Natural killer cell (primary cell): ENCODE measurements at regions not wholly inside any gene's neighbourhood (a gene's known extent, or its start where the extent isn't known, plus 50 kb on each side); places are given as distances from the start of the nearest gene placed in this dataset.

Experiments used
- ATAC-seq, 3 donors: fragments of 150-1000 bp in 2 of 3; fragments of 200-7000 bp in 1 of 3; cut with Tn5 transposase; 1 replicate in 1 of 3; 2 replicates in 2 of 3; pipeline ENCODE4 v1.10.0; 2021; ENCODE audit warnings: mild to moderate bottlenecking in 2 of 3, moderate library complexity in 2 of 3
- DNase-seq, 2 donors: peaks; one replicate each; pipeline versions ENCODE4 v3.0.0 to v3.0.0-alpha.2; 2013 to 2021; ENCODE audit warnings: mixed read lengths in 1 of 2
- H3K27ac ChIP-seq: one replicate; pipeline ENCODE4 v1.5.1; 2013; ENCODE audit warnings: mild to moderate bottlenecking, low read length
- H3K27me3 ChIP-seq: one replicate; pipeline ENCODE4 v1.6.1; 2013; ENCODE audit warnings: low read length; ENCODE audit not compliant: control insufficient read depth, insufficient read depth
- H3K36me3 ChIP-seq: one replicate; pipeline ENCODE4 v1.6.1; 2013; ENCODE audit warnings: low read length; ENCODE audit not compliant: control insufficient read depth, insufficient read depth
- H3K4me1 ChIP-seq: one replicate; pipeline ENCODE4 v1.6.1; 2013; ENCODE audit warnings: low read length; ENCODE audit not compliant: control insufficient read depth, insufficient read depth
- H3K4me3 ChIP-seq: one replicate; pipeline ENCODE4 v1.5.1; 2013; ENCODE audit warnings: low read length
- H3K9me3 ChIP-seq: one replicate; pipeline ENCODE4 v1.6.1; 2013; ENCODE audit warnings: low read length; ENCODE audit not compliant: control insufficient read depth, insufficient read depth
- H3K27ac Mint-ChIP-seq, 2 donors: one replicate each; pipeline ENCODE4 v1.8.0; 2022; ENCODE audit warnings: mild to moderate bottlenecking in 2 of 2, mixed read lengths in 2 of 2, moderate library complexity in 1 of 2
- H3K27me3 Mint-ChIP-seq, 2 donors: one replicate each; pipeline ENCODE4 v1.8.0; 2022; ENCODE audit warnings: low read depth in 2 of 2, mixed read lengths in 2 of 2
- H3K36me3 Mint-ChIP-seq: one replicate; pipeline ENCODE4 v1.8.0; 2022; ENCODE audit warnings: mixed read lengths
- H3K4me1 Mint-ChIP-seq, 2 donors: one replicate each; pipeline ENCODE4 v1.8.0; 2022; ENCODE audit warnings: mixed read lengths in 2 of 2
- H3K4me3 Mint-ChIP-seq: one replicate; pipeline ENCODE4 v1.8.0; 2022; ENCODE audit warnings: mild to moderate bottlenecking, moderate library complexity, mixed read lengths
- H3K9me3 Mint-ChIP-seq, 2 donors: one replicate each; pipeline ENCODE4 v1.8.0; 2022; ENCODE audit warnings: mixed read lengths in 2 of 2
- WGBS: methylation state at CpG from one replicate; pipeline ENCODE4 v1.1.7; 2013; ENCODE audit warnings: missing lambda C conversion rate; ENCODE audit not compliant: insufficient coverage; 5-methylcytosine and 5-hydroxymethylcytosine counted together
- intact Hi-C: fragments of 100-400 bp; cut with micrococcal nuclease; formaldehyde crosslinking; loops from one replicate; pipeline ENCODE4 v1.14.2; 2022
- TF ChIP-seq, protein P1 (sequence below): fragments of 200-600 bp; IDR thresholded peaks from one replicate; pipeline ENCODE4 v1.8.0; 2022; ENCODE audit warnings: antibody characterized with exemption

DNA sequence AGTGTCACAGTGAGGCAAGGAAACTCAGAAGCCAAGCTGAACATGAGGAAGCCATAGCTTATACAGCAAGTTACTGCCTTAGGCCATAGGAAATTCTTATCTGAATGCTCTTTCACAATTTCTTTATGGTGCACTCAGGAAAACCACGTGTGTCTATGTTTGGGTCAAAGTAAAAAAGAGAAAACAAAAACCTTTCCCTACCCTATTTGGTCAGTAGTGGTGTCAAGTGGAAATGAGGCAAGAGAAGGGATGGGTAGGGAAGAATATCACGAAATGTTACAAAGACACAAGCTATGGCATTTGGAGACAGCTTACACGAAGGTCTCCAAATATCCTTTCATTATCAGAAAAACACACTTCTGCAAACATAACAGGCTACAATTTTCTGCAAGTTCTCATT, 83.4 kb upstream of the INPP4B start:
- DNase-seq (no peak), ATAC-seq (no peak)
- no peaks in the 10 kb centered on the region for H3K36me3 ChIP-seq
- no peaks in the 10 kb centered on the region for H3K27me3 ChIP-seq
- no peak overlapping the region for H3K4me3 ChIP-seq
- H3K4me1 ChIP-seq = no peaks in the 10 kb centered on the region
- no peak overlapping the region for H3K27ac ChIP-seq
- intact Hi-C loops = no loop called here
- H3K9me3 ChIP-seq = no peaks in the 10 kb centered on the region
- TF ChIP-seq, protein P1, sequence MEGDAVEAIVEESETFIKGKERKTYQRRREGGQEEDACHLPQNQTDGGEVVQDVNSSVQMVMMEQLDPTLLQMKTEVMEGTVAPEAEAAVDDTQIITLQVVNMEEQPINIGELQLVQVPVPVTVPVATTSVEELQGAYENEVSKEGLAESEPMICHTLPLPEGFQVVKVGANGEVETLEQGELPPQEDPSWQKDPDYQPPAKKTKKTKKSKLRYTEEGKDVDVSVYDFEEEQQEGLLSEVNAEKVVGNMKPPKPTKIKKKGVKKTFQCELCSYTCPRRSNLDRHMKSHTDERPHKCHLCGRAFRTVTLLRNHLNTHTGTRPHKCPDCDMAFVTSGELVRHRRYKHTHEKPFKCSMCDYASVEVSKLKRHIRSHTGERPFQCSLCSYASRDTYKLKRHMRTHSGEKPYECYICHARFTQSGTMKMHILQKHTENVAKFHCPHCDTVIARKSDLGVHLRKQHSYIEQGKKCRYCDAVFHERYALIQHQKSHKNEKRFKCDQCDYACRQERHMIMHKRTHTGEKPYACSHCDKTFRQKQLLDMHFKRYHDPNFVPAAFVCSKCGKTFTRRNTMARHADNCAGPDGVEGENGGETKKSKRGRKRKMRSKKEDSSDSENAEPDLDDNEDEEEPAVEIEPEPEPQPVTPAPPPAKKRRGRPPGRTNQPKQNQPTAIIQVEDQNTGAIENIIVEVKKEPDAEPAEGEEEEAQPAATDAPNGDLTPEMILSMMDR = no peak
- Mint-ChIP-seq H3K9me3 (peaks cover 0 to 4% of the 10 kb centered on the region in 2 donors), H3K36me3 (no peaks in the 10 kb centered on the region), H3K27ac (no peak overlapping the region), H3K27me3 (no peaks in the 10 kb centered on the region), H3K4me1 (no peaks in the 10 kb centered on the region), H3K4me3 (no peak overlapping the region)
- 80% methylated on average over 2 of the region's 3 CpGs for WGBS

DNA sequence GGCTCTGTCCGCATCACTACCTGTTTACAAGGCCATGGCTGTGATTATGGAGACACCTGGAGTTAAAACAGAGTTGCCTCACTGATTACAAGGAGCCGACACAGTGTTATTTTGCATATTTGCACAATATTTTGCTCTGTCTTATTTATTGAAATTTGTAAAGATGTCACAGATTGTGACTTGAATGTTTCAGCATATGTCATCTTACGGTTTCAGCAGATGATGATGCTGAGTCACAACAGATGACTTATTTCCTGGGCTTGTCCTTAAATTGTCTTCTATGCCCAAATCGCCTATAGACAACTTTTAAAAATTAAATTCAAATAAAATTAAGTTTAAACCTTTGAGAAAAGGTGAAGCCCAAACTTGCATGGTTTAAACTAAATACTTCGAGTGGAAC, 87.1 kb upstream of the INPP4B start:
- Histone ChIP-seq H3K4me1 (no peaks in the 10 kb centered on the region), H3K4me3 (no peak overlapping the region), H3K27ac (no peak overlapping the region), H3K27me3 (no peaks in the 10 kb centered on the region), H3K36me3 (no peaks in the 10 kb centered on the region), H3K9me3 (no peaks in the 10 kb centered on the region)
- Mint-ChIP-seq H3K36me3 (no peaks in the 10 kb centered on the region), H3K9me3 (peaks cover 0 to 2% of the 10 kb centered on the region in 2 donors), H3K27me3 (no peaks in the 10 kb centered on the region), H3K4me3 (no peak overlapping the region), H3K27ac (no peak overlapping the region), H3K4me1 (no peaks in the 10 kb centered on the region)
- DNase-seq (no peak), ATAC-seq (no peak)
- intact Hi-C loops = no loop called here
- 84% methylated on average over 5 of the region's 5 CpGs for WGBS
- TF ChIP-seq, protein P1 = no peak

DNA sequence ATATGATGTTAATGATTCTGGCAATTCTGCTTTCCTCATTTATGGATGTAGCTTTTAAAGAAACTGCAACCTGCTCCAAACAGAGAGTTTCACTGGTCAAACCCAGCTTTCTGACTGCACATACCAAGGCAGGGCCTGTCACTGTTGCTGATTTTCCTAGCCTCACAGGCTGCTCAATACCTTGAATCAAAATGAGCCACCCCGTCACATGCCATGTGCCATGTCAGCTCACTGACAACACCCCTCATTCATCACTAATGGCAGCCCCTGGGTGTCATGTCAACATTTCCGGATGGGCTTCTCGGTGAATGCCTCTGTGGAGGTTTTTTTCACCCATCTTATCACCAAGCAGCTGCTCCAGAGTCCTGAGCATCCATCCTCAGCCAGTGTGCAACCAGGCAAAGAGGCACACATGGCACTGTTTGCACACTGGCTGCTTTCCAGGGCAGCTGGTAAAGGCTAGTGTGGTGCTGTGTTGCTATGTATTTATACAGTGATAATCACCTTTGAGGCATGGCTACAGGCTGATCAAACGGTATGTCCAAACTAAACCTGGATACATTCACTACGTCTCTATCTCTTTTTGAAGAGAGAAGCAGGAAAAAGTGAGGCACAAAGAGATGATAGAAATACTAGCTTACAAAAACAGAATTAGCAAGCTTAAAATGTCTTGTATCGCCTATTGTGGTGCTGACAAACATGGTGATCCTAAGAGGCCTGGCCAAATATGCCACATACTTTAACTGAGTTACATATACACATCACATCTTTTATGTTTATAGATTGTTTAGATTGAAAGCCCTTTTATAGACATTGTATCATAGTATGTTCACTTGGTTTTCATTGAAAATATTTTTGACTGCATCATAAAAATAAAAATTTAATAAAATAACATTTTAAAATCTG, 94.6 kb upstream of the INPP4B start:
- DNase-seq (no peak), ATAC-seq (no peak)
- H3K27ac Mint-ChIP-seq = no peak overlapping the region
- WGBS = 93% methylated on average over 6 of the region's 6 CpGs
- no peaks in the 10 kb centered on the region for H3K4me1 Mint-ChIP-seq
- H3K27ac ChIP-seq = no peak overlapping the region
- TF ChIP-seq, protein P1 = no peak
- no peaks in the 10 kb centered on the region for H3K9me3 ChIP-seq
- no peaks in the 10 kb centered on the region for H3K4me1 ChIP-seq
- peaks cover 0 to 2% of the 10 kb centered on the region in 2 donors for H3K9me3 Mint-ChIP-seq
- no peaks in the 10 kb centered on the region for H3K36me3 ChIP-seq
- no peaks in the 10 kb centered on the region for H3K27me3 ChIP-seq
- no peak overlapping the region for H3K4me3 ChIP-seq
- no peaks in the 10 kb centered on the region for H3K27me3 Mint-ChIP-seq
- no peaks in the 10 kb centered on the region for H3K36me3 Mint-ChIP-seq
- H3K4me3 Mint-ChIP-seq = no peak overlapping the region
- intact Hi-C loops = no loop called here

DNA sequence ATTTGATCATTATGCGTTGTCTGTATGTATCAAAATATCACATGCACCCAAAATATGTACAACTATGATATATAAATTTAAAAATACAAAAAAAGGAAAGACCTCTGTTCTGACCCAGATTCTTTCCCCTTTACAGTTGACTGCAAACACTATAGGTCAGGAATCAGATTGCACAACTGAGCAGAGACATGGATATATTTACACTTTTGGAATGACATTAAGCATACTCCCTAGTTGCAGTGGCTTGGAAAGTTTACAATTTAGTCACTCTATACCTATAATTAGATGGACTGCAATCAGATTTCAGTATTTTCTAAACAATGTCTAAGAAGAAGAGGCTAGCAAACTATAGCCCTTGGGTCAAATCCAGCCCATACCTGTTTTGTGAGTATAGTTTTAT, 98.5 kb upstream of the INPP4B start:
- WGBS = no CpG with 5 or more reads among the region's 1 CpG
- no peaks in the 10 kb centered on the region for H3K36me3 Mint-ChIP-seq
- H3K27ac ChIP-seq = no peak overlapping the region
- H3K4me3 Mint-ChIP-seq = no peak overlapping the region
- H3K27ac Mint-ChIP-seq = no peak overlapping the region
- DNase-seq = no peak
- H3K9me3 Mint-ChIP-seq = peaks cover 4 to 9% of the 10 kb centered on the region in 2 donors
- H3K27me3 ChIP-seq = no peaks in the 10 kb centered on the region
- H3K4me1 Mint-ChIP-seq = no peaks in the 10 kb centered on the region
- intact Hi-C loops = no loop called here
- H3K27me3 Mint-ChIP-seq = no peaks in the 10 kb centered on the region
- H3K4me3 ChIP-seq = no peak overlapping the region
- H3K4me1 ChIP-seq = no peaks in the 10 kb centered on the region
- H3K9me3 ChIP-seq = no peaks in the 10 kb centered on the region
- no peak for ATAC-seq
- H3K36me3 ChIP-seq = no peaks in the 10 kb centered on the region
- TF ChIP-seq, protein P1 = no peak
